ENCODE measurements at regions not wholly inside any gene's neighbourhood (a gene's known extent, or its start where the extent isn't known, plus 50 kb on each side); places are given as distances from the start of the nearest gene placed in this dataset.

DNA sequence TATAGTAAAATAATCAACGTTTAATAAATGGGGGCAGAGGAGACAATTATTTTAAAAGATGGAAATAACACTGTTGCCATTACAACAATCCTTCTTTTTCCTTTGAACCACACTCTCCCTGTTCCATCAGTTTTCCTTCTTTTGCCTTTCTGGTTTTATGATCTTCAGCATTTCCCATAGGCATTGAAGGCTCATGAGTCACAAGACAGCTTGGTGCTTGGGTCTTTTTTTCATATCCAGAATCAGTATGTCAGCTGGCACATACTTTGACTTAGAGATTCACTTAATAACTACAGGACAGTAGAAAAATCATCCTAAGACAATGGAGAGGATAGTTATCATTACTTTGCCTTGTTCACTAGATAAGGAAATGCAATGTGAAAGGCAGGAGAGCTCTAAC lies 521.6 kb upstream of the TSPY4 start:
- no peaks in the 10 kb centered on the region for H3K27me3 ChIP-seq
- H3K36me3 ChIP-seq: no peaks in the 10 kb centered on the region
- no peaks in the 10 kb centered on the region for H3K4me1 ChIP-seq
- DNase-seq (ENCODE audit: low spot score in 2 of 2): no peak
- H3K4me3 ChIP-seq: no peak overlapping the region
- TF ChIP-seq POLR2A (IDR thresholded peaks at IDR 0.05) (no peak), POLR2AphosphoS5 (IDR thresholded peaks at IDR 0.05) (no peak), CTCF (IDR thresholded peaks at IDR 0.05) (no peak)
- H3K9me3 ChIP-seq: no peaks in the 10 kb centered on the region
- H3K27ac ChIP-seq: no peak overlapping the region
- intact Hi-C loops (cut with DNase I; ENCODE audit: low total_unique reads): no loop called here

- no peaks in the 10 kb centered on the region for H3K27me3 ChIP-seq
- no peaks in the 10 kb centered on the region for H3K4me1 ChIP-seq
- no peak overlapping the region for H3K27ac ChIP-seq
- H3K36me3 ChIP-seq: no peaks in the 10 kb centered on the region
- no peak overlapping the region for H3K4me3 ChIP-seq
- intact Hi-C loops (cut with DNase I; ENCODE audit: low total_unique reads): no loop called here
- DNase-seq (ENCODE audit: low spot score in 2 of 2): no peak
- no peaks in the 10 kb centered on the region for H3K9me3 ChIP-seq
- TF ChIP-seq POLR2AphosphoS5 (IDR thresholded peaks at IDR 0.05) (no peak), CTCF (IDR thresholded peaks at IDR 0.05) (no peak), POLR2A (IDR thresholded peaks at IDR 0.05) (no peak)
Measured at GRCh38 chrY:8820032-8820431, 517.2 kb upstream of the TSPY4 start.

DNA sequence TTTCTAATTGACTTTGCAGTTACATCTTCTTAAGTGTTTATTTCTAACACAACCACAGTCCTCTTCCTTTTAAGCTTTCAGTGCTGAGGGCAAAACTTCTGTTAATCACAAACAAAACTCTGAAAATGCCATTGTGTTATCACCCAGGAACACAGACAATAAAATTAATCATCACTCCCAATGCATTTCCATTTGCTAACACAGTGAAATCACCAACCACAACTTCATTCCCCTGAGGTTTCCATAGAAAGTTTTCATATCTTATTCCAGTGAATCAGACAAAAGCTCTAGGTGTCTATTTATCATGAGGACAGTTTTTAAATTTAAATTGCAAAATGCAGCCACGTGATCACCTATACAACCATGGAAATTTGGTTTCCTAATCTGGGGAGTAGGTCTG lies 516.2 kb upstream of the TSPY4 start:
- intact Hi-C loops (cut with DNase I; ENCODE audit: low total_unique reads): no loop called here
- no peaks in the 10 kb centered on the region for H3K4me1 ChIP-seq
- H3K27ac ChIP-seq: no peak overlapping the region
- DNase-seq (ENCODE audit: low spot score in 2 of 2): no peak
- no peaks in the 10 kb centered on the region for H3K27me3 ChIP-seq
- no peaks in the 10 kb centered on the region for H3K9me3 ChIP-seq
- TF ChIP-seq POLR2AphosphoS5 (IDR thresholded peaks at IDR 0.05) (no peak), CTCF (IDR thresholded peaks at IDR 0.05) (no peak), POLR2A (IDR thresholded peaks at IDR 0.05) (no peak)
- H3K36me3 ChIP-seq: no peaks in the 10 kb centered on the region
- H3K4me3 ChIP-seq: no peak overlapping the region

GRCh38 chrY:8852278-8852677 lies 485.0 kb upstream of the TSPY4 start:
- TF ChIP-seq POLR2AphosphoS5 (IDR thresholded peaks at IDR 0.05) (no peak), CTCF (IDR thresholded peaks at IDR 0.05) (no peak), POLR2A (IDR thresholded peaks at IDR 0.05) (no peak)
- no peaks in the 10 kb centered on the region for H3K36me3 ChIP-seq
- intact Hi-C loops (cut with DNase I; ENCODE audit: low total_unique reads): no loop called here
- H3K4me3 ChIP-seq: no peak overlapping the region
- H3K27me3 ChIP-seq: no peaks in the 10 kb centered on the region
- H3K4me1 ChIP-seq: no peaks in the 10 kb centered on the region
- no peak overlapping the region for H3K27ac ChIP-seq
- no peaks in the 10 kb centered on the region for H3K9me3 ChIP-seq
- DNase-seq (ENCODE audit: low spot score in 2 of 2): no peak

DNA sequence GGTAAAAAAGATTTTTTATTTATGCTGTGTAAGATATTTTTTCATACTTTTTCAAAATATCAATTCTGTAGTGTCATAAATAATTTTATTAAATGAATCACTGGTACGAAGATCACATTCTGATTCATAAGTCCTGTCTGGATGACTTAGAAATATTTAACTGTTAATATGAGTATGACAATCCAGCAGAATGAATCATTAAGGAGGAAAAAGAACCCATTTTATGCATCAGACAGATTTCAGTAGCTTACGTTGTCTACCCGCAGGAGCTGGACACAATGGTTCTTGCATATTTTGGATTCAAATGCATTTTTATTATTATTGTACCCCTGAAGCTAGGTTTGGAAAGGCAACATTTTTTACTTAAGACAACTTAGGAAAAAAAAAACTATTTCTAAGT lies 448.9 kb upstream of the TSPY4 start:
- no peaks in the 10 kb centered on the region for H3K4me1 ChIP-seq
- no peaks in the 10 kb centered on the region for H3K9me3 ChIP-seq
- H3K4me3 ChIP-seq: no peak overlapping the region
- TF ChIP-seq POLR2AphosphoS5 (IDR thresholded peaks at IDR 0.05): no peak
- no peak for DNase-seq (ENCODE audit: low spot score in 2 of 2)
- H3K27ac ChIP-seq: no peak overlapping the region
- H3K36me3 ChIP-seq: no peaks in the 10 kb centered on the region
- no peaks in the 10 kb centered on the region for H3K27me3 ChIP-seq
- intact Hi-C loops (cut with DNase I; ENCODE audit: low total_unique reads): no loop called here

DNA sequence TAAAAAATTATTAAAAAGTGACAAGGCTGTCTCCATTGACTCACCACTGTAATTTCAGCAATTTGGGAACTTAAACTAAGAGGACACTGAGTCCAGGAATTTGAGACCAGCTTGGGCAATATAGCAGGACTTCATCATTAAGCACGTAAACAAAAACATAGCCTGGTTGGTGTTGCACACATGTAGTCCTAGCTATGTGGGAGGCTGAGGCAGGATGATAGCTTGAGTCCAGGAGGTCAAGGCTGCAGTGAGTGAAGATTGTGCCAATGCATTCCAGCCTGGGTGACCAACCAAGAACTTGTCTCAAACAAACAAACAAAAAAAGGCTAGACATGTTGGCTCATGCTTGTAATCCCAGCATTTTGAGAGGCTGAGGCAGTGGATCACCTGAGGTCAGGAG lies 439.4 kb upstream of the TSPY4 start:
- Histone ChIP-seq H3K27ac (no peak overlapping the region), H3K4me3 (no peak overlapping the region), H3K4me1 (no peaks in the 10 kb centered on the region), H3K36me3 (no peaks in the 10 kb centered on the region), H3K9me3 (no peaks in the 10 kb centered on the region), H3K27me3 (no peaks in the 10 kb centered on the region)
- DNase-seq (ENCODE audit: low spot score in 2 of 2): no peak
- TF ChIP-seq POLR2A (IDR thresholded peaks at IDR 0.05) (no peak), POLR2AphosphoS5 (IDR thresholded peaks at IDR 0.05) (no peak), CTCF (IDR thresholded peaks at IDR 0.05) (no peak)
- intact Hi-C loops (cut with DNase I; ENCODE audit: low total_unique reads): no loop called here

Data from breast epithelium (tissue), 4 donors.